Stimulated activated CD4-positive, alpha-beta T cell treated with anti-CD3 and anti-CD28 coated beads, Interleukin-2, amount 100 ng/mL, for 24 hours (primary cell): ENCODE measurements at regions not wholly inside any gene's neighbourhood (a gene's known extent, or its start where the extent isn't known, plus 50 kb on each side); places are given as distances from the start of the nearest gene placed in this dataset.
A peak's percentile ranks its signal among the peaks of the same experiment; 100 is the strongest.
"Not testable (repeated sequence)": the region's sequence is repeated elsewhere in the genome, so short reads cannot be mapped to it uniquely, and the experiment has no call there.

Experiments used
- DNase-seq, 2 donors: peaks; one replicate each; pipeline ENCODE4 v3.0.0-alpha.2; 2020

- no peak for DNase-seq
These were observed 57.9 kb downstream of the GPR101 start for GRCh38 chrX:136975684-136976470.

- no peak for DNase-seq
These were observed 65.8 kb downstream of the GPR101 start for GRCh38 chrX:136967966-136968365.

GRCh38 chrX:136963973-136964372 lies 69.8 kb downstream of the GPR101 start:
- DNase-seq = no peak

GRCh38 chrX:136961594-136962135 lies 72.1 kb downstream of the GPR101 start:
- DNase-seq = no peak

- DNase-seq = no peak
These were observed 74.4 kb upstream of the RBMX start for GRCh38 chrX:136954930-136955329.

- DNase-seq = peak; percentile 54 to 65
These were observed 73.6 kb upstream of the RBMX start for GRCh38 chrX:136953867-136954787.

GRCh38 chrX:136950211-136950610 lies 69.7 kb upstream of the RBMX start:
- DNase-seq = no peak

- no peak for DNase-seq
These were observed 61.1 kb upstream of the RBMX start for GRCh38 chrX:136941396-136942337.

- DNase-seq = no peak
These were observed 55.6 kb upstream of the RBMX start for GRCh38 chrX:136936183-136936549.

- peak; percentile 7 to 15 for DNase-seq
These were observed 55.1 kb upstream of the RBMX start for GRCh38 chrX:136935533-136936182.

- not testable (repeated sequence) for DNase-seq
These were observed 54.1 kb upstream of the RBMX start for GRCh38 chrX:136934652-136935051.

- no peak for DNase-seq
These were observed 53.2 kb upstream of the RBMX start for GRCh38 chrX:136933611-136934145.

GRCh38 chrX:136931661-136932060 lies 51.1 kb upstream of the RBMX start:
- no peak for DNase-seq
